HAP-1 (cell line): ENCODE measurements at regions not wholly inside any gene's neighbourhood (a gene's known extent, or its start where the extent isn't known, plus 50 kb on each side); places are given as distances from the start of the nearest gene placed in this dataset.
A peak's percentile ranks its signal among the peaks of the same experiment; 100 is the strongest.
"Not testable (repeated sequence)": the region's sequence is repeated elsewhere in the genome, so short reads cannot be mapped to it uniquely, and the experiment has no call there.

Experiments used
- DNase-seq, 2 experiments: peaks; one replicate each; pipeline ENCODE4 v3.0.0-alpha.2; 2016 to 2020; ENCODE audit warnings: low spot score in 2 of 2
- H3K27me3 ChIP-seq: fragments of 250-450 bp; sonication (Bioruptor Pico); 2 replicates; pipeline ENCODE4 v1.5.1; 2020; ENCODE audit warnings: low read depth, mild to moderate bottlenecking, moderate library complexity
- H3K36me3 ChIP-seq: fragments of 250-450 bp; sonication (Bioruptor Pico); replicated peaks from 2 replicates; pipeline ENCODE4 v1.5.1; 2020; ENCODE audit warnings: mild to moderate bottlenecking
- H3K4me1 ChIP-seq: fragments of 250-450 bp; sonication (Bioruptor Pico); 2 replicates; pipeline ENCODE4 v1.5.1; 2020; ENCODE audit warnings: mild to moderate bottlenecking
- H3K4me3 ChIP-seq: fragments of 250-450 bp; sonication (Bioruptor Pico); 2 replicates; pipeline ENCODE4 v1.5.1; 2020; ENCODE audit warnings: mild to moderate bottlenecking, moderate library complexity
- H3K9me3 ChIP-seq: fragments of 250-450 bp; sonication (Bioruptor Pico); 2 replicates; pipeline ENCODE4 v1.5.1; 2020; ENCODE audit warnings: mild to moderate bottlenecking, moderate library complexity
- in situ Hi-C: fragments of 300-500 bp; cut with MboI; formaldehyde crosslinking; loops from 3 replicates; pipeline ENCODE4 v1.14.3; 2020; ENCODE audit warnings: low sequenced_read_pairs, inconsistent platforms, mixed read lengths

DNA sequence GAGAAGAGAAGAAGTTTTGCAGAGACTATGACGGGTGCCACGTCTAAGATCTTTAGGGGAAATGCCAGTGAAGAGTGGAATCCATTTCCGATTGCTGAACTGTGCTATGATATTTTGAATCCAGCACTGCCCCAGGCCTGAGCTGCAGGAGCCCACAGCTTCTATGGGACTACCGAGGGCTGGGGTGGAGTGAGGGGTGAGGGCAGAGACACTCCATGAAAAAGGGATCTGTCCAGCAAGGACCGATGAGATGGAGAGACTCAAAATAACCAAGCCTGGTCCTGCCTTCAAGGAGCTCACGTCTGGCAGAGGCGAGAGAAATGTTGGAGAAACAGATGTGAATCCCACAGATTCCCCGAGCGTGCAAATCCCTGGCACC, 79.8 kb upstream of the MEF2A start:
- in situ Hi-C loops, result no loop called here
- H3K27me3 ChIP-seq, result no peaks in the 10 kb centered on the region
- peak overlapping the region; percentile 16 for H3K4me3 ChIP-seq
- peaks cover 15% of the 10 kb centered on the region for H3K4me1 ChIP-seq
- H3K36me3 ChIP-seq, result no peaks in the 10 kb centered on the region
- no peak for DNase-seq
- H3K9me3 ChIP-seq, result no peaks in the 10 kb centered on the region

DNA sequence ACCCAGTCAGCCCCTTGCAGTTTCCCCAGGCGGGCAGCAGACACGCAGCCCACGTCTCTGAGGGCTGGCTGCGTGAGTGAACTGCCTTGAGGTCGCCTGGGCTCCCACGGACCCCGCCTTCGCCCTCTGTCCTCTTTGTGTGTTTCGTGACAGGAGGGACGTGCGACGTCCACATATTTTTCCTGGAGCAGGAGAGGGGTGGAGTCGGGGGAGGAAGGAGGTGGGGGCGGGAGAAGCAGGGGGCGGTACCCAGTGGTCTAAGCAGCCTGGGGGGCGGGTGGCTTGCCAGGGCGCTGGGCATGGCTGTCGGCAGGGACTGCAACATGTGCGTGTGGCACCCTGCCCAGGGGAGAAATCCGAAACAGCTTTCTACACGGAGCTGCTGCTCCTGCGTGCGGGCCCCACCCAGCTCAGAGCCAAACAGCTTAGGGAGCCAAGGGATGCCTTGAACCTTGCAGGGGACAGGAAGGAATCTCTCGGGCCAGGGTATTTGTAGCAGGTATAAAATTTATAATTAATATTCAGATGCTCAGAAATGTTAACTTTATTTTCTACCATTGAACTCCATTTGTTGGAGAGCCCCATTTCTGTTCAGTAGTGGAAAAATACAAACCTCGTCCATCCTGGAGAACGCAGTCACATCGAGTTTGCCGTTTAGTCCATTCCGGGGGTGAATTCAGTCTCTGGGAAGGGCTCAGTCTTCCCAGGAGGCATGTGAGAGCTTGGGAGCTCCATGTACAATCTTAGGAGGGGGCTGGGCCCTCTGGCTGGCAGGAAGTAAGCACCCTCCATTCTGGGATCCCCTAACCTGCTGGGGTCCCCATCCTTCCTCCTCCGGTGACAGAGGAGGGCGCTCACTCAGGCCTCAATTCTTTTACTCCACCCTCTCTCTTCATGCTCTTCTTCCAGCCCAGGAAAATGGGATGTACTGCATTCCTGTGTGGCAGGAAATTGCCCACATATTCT, 79.1 kb upstream of the MEF2A start:
- Histone ChIP-seq H3K36me3 (no peaks in the 10 kb centered on the region), H3K4me1 (peaks cover 15% of the 10 kb centered on the region), H3K9me3 (no peaks in the 10 kb centered on the region), H3K27me3 (no peaks in the 10 kb centered on the region), H3K4me3 (peak overlapping the region; percentile 16)
- peak; percentile 17 to 83 for DNase-seq
- in situ Hi-C loops, result no loop called here

DNA sequence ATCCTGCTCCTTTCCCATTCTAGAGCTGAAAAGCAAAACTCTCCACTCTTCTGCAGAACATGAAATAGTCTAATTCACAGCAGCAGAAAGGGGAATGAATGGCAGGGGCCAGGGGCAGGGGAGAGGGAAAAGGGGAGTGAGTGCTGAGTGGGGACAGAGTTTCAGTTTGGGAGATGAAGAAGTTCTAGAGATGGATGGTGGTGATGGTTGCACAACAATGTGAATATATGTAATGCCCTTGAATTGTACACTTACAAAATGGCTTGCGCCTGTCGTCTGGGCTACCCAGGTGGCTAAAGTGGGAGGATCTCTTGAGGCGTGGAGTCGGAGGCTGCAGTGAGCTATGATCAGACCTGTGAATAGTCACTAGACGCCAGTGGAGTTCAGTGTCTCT, 78.5 kb upstream of the MEF2A start:
- no peak overlapping the region for H3K4me3 ChIP-seq

DNA sequence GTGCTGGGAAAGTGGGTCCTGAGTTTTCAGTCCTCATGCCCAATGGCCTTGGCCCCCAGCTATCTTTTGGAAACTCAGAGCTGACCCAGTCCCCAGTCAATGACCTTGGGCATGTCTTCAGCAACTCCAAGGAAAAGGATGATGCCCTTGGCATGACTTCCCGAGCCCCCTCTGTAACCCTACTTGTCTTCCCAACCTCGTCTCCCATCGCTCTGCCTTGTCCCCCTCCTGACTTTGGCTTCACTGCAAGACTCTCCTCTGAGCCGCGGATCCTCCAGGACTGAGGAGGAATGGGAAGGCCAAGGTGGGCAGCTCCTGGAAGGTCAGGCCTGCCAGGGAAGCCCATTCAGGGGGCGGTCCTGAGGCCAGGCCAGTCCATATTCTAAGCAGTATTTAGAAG, 73.5 kb upstream of the MEF2A start:
- no peak for DNase-seq
- Histone ChIP-seq H3K4me3 (no peak overlapping the region), H3K36me3 (no peaks in the 10 kb centered on the region), H3K27me3 (no peaks in the 10 kb centered on the region), H3K4me1 (peaks cover 6% of the 10 kb centered on the region), H3K9me3 (no peaks in the 10 kb centered on the region)
- in situ Hi-C loops, result no loop called here

More for the DNA sequence above, 78.5 kb upstream of the MEF2A start:
- in situ Hi-C loops, result no loop called here
- Histone ChIP-seq H3K27me3 (no peaks in the 10 kb centered on the region), H3K9me3 (no peaks in the 10 kb centered on the region), H3K4me1 (peaks cover 15% of the 10 kb centered on the region), H3K36me3 (no peaks in the 10 kb centered on the region)
- DNase-seq, result no peak

DNA sequence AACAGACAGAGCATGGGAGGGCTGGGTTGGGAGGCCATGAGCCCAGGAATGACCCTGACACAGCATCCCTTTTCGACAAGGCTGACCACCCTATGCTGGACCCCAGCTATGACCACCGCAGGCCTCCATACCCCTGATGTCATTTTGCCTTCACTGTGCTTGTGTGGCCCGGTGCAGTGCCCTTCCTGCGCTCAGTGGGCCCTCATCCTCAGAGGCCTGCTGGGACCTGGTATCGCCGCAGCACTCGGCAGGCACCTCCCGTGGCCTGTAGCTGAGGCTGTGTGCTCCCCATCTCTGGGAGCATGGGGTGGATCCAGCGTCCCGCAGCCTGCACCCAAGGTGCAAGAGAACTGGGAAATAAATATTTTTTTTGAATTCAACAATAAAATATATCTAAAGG, 73.1 kb upstream of the MEF2A start:
- Histone ChIP-seq H3K4me1 (peaks cover 6% of the 10 kb centered on the region), H3K9me3 (no peaks in the 10 kb centered on the region), H3K36me3 (no peaks in the 10 kb centered on the region), H3K4me3 (no peak overlapping the region), H3K27me3 (no peaks in the 10 kb centered on the region)
- in situ Hi-C loops, result no loop called here
- DNase-seq, result no peak

DNA sequence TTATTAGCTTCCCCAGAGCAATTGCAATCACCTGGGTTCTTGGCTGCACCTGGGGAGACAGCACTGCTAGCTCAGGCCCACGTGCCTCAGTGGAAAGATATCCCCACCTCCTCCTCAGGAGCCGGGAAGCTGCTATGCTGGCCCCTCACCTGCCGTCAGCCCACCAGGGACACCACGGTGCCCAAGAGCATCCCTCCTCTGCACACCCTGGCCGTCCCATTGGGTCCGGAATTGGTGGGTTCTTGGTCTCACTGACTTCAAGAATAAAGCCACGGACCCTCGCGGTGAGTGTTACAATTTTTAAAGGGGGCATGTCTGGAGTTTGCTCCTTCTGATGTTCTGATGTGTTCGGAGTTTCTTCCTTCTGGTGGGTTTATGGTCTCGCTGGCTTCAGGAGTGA, 72.3 kb upstream of the MEF2A start:
- no peaks in the 10 kb centered on the region; the same call in 1 of the 2 replicates for H3K4me1 ChIP-seq
- DNase-seq, result no peak
- H3K27me3 ChIP-seq, result no peaks in the 10 kb centered on the region
- in situ Hi-C loops, result no loop called here
- no peaks in the 10 kb centered on the region for H3K36me3 ChIP-seq
- no peaks in the 10 kb centered on the region for H3K9me3 ChIP-seq
- no peak overlapping the region for H3K4me3 ChIP-seq

DNA sequence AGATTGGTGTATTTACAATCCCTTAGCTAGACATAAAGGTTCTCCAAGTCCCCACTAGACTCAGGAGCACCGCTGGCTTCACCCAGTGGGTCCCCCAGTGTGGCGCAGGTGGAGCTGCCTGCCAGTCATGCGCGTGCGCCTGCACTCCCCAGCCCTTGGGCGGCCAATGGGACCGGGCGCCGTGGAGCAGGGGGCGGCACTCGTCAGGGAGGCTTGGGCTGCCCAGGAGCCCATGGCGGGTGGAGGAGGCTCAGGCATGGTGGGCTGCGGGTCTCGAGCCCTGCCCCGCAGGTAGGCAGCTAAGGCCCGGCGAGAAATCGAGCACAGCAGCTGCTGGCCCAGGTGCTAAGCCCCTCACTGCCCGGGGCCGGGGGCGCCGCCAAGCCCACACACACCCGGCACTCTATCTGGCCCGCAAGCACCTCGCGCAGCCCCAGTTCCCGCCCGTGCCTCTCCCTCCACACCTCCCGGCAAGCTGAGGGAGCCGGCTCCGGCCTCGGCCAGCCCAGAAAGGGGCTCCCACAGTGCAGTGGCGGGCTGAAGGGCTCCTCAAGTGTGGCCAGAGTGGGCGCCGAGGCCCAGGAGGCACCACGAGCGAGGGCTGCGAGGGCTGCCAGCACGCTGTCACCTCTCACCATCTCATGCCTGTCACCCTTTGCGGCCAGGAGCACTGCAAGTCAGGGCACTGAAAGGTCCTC, 71.1 kb upstream of the MEF2A start:
- H3K4me3 ChIP-seq, in situ Hi-C loops: not testable (repeated sequence)

DNA sequence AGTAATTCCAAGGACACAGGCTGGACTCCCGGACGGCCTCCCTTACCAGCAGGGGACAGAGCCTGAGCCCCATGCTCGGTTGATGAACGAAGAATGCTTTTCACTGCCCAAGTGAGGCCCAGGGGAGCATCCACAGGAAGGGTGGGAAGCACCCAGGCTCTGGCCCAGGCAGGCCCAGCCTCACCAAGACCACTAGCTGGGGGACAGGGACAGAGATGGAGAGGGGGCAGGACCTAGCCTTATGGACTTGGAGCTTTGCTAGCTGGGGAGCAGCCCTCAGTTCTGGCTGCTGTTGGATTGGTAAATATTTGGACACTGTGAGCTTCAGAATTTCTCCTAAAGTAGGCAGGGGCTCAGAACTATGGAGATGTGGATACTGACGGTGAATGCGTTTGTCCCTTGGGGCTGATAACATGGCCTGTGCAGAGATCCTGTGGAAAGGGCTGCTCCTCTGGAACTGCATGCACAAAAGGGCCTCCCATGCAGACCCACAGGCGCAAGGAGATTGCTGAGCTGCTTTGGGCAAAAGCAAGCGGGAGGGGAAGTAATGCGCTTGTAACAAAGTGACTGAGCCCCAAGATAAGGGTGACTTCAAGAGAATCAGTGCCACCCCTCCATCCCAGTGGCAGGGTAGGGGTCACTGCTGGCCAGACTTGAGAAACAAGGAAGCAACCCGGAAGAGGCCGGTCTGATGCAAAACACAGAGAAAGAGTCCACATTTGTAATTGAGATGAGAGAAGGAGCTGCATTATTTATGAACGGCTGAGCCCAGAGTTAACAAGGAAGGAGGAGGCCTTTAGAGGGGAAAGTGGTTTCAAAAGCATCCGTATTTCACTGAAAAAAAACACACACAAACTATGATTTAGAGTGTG, 70.1 kb upstream of the MEF2A start:
- no peak overlapping the region for H3K4me3 ChIP-seq
- H3K9me3 ChIP-seq, result no peaks in the 10 kb centered on the region
- DNase-seq, result no peak
- no peaks in the 10 kb centered on the region for H3K36me3 ChIP-seq
- in situ Hi-C loops, result no loop called here
- H3K27me3 ChIP-seq, result no peaks in the 10 kb centered on the region
- H3K4me1 ChIP-seq, result no peaks in the 10 kb centered on the region

More for the DNA sequence above, 71.1 kb upstream of the MEF2A start:
- not testable (repeated sequence) for H3K36me3 ChIP-seq, DNase-seq, H3K27me3 ChIP-seq, H3K4me1 ChIP-seq, H3K9me3 ChIP-seq

DNA sequence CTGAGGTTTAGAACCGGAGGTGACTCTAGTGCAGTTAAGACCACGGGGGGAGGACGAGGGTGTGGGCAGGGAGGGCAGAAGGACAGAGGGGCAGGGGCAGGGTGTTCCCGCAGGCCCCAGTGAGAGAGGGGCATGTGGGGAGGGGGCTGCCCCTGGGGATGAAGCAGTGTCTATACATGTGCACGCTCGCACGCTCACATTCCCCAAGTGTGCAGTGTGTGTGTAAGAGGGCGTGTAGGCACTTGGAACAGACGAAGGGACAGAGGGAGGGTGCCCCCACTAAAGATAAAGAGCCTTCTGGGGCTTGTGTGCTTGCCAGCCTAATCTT, 69.5 kb upstream of the MEF2A start:
- in situ Hi-C loops, result no loop called here
- H3K4me1 ChIP-seq, result no peaks in the 10 kb centered on the region
- no peaks in the 10 kb centered on the region for H3K36me3 ChIP-seq
- H3K9me3 ChIP-seq, result no peaks in the 10 kb centered on the region
- no peaks in the 10 kb centered on the region for H3K27me3 ChIP-seq
- H3K4me3 ChIP-seq, result no peak overlapping the region
- DNase-seq, result no peak

DNA sequence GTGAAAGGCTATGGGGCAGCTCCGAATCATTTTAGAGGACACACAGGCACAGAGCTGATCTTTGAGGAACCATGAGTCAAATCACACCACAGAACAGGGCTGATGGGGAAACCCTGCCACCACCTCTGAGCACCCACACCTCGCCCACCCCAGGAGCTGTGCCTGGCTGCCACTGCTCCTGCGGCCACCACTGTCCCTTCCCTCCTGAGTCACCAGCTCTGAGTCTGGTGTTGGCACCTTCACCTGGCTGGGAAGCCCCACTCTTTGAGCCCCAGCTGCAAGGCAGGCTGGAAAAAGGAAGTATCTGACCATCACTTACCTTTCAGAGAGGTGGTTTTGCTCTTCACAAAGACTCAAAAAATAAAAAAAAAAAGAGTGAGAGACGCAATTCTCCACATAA, 63.6 kb upstream of the MEF2A start:
- Histone ChIP-seq H3K27me3 (no peaks in the 10 kb centered on the region), H3K4me1 (no peaks in the 10 kb centered on the region), H3K4me3 (no peak overlapping the region), H3K36me3 (no peaks in the 10 kb centered on the region), H3K9me3 (no peaks in the 10 kb centered on the region)
- no peak for DNase-seq
- in situ Hi-C loops, result no loop called here

DNA sequence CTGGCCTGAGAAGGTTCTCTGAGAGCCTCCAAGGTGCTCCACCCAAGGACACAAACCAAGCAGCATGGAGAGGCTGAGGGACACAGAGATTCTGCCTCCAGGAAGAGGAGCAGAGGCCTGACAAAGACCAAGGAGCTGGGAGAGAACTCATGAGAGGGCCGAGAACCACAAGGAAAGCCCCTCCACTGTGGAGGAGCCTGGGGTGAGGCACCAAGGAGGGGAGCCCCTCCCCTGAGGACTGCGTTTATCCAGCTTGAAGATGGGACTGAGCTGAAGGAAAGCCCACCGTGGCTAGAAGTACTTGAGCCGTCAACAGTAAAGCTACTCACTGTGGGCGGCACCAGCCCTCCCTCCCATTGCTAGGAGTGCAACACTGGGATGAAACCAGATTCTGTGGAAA, 63.1 kb upstream of the MEF2A start:
- DNase-seq, result no peak
- H3K4me1 ChIP-seq, result no peaks in the 10 kb centered on the region
- H3K36me3 ChIP-seq, result no peaks in the 10 kb centered on the region
- H3K27me3 ChIP-seq, result no peaks in the 10 kb centered on the region
- H3K9me3 ChIP-seq, result no peaks in the 10 kb centered on the region
- in situ Hi-C loops, result no loop called here
- H3K4me3 ChIP-seq, result no peak overlapping the region

DNA sequence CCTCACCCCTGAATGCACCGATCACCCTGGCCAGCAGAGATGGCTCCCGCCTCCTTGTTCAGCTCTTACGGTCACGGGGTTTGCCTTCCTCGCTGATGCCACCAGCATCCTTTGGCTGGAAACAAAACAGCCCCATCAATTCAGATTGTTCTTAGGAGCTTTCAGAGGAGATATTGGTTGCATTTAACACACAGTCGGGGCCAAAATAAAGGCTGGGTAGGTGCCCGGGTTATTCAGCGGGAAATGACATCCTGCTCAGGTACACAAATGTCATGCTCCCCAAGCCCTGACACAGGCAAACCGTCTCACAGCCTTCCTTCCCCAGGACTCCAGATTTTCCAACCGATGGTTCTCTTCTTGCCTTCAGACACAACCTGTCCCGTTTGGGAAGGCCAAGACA, 62.4 kb upstream of the MEF2A start:
- Histone ChIP-seq H3K9me3 (no peaks in the 10 kb centered on the region), H3K4me3 (no peak overlapping the region), H3K4me1 (no peaks in the 10 kb centered on the region), H3K36me3 (no peaks in the 10 kb centered on the region), H3K27me3 (no peaks in the 10 kb centered on the region)
- in situ Hi-C loops, result no loop called here
- DNase-seq, result no peak

DNA sequence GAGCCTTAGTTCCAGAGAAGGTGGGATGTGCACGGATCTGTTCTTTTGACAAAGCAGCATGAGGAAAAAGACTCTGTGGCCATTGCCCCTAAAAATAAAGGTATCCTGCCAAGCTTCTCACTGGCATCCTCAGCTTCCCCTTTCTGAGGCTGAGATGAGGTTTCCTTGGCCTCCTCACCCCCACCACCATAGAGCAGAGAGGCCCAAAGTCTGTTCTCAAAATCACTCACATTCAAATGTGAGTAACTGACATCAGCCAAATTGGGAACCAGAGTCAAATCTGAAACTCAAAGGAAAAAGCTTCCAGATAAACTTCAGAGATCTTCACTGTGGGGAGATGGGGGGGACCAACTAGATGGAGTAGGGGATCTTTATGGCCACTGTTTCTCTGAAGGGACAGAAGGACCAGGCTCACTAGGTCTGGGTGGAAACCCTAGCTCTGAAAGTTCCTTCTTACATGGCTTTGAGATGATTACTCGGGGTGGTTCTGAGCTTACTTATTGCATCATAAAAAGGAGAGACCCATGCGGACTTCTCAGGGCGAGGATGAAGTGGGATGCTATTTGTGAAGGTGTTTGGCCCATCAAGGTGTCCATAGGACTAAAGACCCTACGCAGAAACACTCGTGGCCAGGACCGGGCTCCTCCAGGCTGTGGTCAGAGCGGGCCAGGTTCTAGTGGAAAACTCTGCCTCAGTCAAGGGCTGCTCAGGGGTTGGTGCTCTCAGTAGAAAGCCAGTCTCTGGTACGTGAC, 61.5 kb upstream of the MEF2A start:
- Histone ChIP-seq H3K27me3 (no peaks in the 10 kb centered on the region), H3K4me1 (no peaks in the 10 kb centered on the region), H3K4me3 (no peak overlapping the region), H3K36me3 (no peaks in the 10 kb centered on the region), H3K9me3 (no peaks in the 10 kb centered on the region)
- in situ Hi-C loops, result no loop called here
- DNase-seq, result no peak
